NCI-H2107 treated with DMSO at 0.1 percent for 48 hours (cell line): ENCODE measurements at regions not wholly inside any gene's neighbourhood (a gene's known extent, or its start where the extent isn't known, plus 50 kb on each side); places are given as distances from the start of the nearest gene placed in this dataset.
"Not testable (repeated sequence)": the region's sequence is repeated elsewhere in the genome, so short reads cannot be mapped to it uniquely, and the experiment has no call there.

Experiments used
- DNase-seq: peaks from one replicate; lab custom pipeline; 2025; ENCODE audit not compliant: unreplicated experiment; lab: John Stamatoyannopoulos, UW

DNA sequence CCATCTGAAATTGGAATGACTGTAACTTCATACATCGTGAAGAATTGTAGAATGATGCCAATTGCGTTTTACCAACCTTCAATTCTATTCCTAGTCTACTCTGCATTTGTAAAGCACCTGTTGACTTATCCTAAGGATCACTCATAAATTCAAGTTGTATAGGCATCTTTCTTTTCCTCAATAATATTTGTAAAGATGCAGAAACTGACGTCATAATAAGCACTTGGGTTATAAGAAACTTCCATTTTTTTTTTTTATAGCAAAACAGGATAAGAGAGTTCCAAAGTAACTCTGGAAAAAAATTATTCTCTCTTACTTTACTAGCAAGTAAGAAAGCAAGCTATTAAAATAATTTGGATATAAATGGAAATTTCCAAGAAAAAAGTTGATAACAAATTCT, 1377.4 kb upstream of the ACVR2A start:
- DNase-seq: no peak

DNA sequence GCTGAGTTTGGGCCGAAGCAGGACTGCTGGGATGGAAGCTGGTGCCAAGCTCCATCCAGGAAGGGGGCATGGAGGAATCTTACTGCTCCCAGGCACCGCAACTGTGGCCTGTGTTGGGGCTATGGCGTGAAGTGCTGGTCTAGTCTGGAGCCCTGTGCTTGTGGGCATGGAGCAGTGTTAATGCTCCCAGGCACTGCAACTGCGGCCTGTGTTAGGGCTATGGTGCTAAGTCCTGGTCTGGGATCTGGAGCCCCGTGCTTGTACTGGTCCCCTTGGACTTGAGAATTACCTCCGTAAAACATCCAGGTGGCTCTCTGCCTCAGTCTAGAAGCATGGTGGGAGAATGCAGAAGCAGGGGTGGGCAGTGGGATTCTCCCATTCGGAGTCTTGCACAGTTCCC, 1379.4 kb upstream of the ACVR2A start:
- no peak for DNase-seq

DNA sequence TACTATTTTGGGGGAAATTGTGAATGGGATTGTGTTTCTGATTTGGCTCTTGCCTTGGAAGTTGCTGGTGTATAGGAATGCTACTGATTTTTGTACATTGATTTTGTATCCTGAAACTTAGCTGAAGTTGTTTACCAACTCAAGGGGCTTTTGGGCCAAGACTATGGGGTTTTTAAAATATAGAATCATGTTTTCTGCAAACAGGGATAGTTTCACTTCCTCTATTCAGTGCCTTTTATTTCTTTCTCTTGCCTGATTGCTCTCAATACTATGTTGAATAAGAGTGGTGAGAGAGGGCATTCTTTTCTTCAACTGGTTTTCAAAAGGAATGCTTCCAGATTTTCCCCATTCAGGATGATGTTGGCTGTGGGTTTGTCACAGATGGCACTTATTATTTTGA, 1383.8 kb upstream of the ACVR2A start:
- no peak for DNase-seq

DNA sequence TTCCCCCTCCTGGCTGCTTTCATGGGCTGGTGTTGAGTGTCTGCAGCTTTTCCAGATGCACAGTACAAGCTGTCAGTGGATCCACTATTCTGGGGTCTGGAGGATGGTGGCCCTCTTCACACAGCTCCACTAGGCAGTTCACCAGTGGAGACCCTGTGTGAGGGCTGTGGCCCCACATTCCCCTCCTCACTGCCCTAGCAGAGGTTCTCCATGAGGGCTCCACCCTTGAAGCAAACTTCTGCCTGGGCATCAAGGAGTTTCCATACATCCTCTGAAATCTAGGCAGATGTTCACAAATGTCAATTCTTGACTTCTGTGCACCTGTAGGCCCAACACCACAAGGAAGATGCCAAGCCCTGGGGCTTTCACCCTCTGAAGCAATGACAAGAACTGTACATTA, 1386.2 kb upstream of the ACVR2A start:
- DNase-seq: no peak

DNA sequence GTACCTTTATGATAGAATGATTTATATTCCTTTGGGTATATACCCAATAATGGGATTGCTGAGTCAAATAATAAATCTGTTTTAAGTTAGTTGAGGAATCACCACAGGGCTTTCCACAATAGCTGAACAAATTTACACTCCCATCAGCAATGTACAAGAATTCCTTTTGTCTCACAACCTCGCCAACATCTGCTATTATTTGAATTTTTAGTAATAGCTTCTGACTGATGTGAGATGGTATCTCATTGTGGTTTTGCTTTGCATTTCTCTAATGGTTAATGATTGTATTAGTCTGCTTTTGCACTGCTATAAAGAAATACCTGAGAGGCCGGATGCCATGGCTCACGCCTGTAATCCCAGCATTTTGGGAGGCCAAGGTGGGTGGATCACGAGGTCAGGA, 1387.6 kb upstream of the ACVR2A start:
- no peak for DNase-seq

DNA sequence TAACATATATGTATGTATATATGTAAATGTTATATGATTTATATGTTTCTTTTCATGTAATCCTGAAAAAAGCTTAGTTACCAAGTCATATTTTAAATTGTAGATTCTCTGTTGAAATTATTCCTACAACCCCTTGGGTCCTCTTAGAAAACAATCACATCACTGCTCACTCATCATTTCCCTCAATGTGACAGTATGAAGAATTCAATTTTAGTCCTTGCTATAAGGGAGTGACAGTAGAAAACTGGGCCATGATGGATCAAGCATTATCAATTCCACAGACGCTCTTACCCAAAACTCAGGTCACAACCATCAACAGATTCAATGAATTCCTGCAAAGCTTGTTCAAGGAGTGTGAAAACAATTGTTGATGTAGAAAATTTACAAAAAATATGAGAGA, 1389.5 kb upstream of the ACVR2A start:
- no peak for DNase-seq

DNA sequence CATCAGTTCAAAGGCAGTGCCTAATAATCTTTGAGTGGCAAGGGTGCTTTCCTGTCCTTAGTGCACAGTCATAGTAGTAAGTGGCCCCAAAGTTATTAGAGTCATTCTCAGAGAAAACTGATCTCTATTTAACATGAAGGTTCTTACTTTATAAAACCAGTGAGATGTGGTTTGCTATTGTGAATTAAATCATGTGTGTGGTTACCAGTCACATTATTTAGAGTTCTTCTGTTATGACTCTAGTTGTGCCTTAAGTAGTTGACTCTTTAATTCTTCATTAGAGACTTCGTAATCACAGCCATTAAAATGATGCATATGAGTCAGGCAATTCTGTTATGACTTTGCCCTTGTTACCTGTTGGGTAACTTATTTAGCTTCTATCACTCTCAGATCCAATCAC, 1392.9 kb upstream of the ACVR2A start:
- no peak for DNase-seq

DNA sequence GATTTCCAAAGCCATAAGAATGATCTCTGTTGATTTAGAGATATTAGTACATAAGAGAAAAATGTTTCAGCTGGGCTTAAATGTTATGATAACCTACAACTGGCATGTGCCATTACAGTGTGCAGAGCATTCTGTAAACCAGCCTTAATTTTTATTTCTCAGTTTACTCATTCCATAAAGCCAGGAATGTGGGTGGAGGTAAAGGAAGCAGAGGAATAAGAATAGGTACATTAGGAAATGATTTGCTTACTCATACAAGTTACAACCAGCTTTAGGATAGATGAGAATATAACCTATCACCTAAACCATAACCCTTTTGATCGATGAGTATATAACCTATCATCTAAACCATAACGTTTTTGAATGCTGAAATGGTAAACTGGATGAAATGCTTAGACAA, 1394.7 kb upstream of the ACVR2A start:
- no peak for DNase-seq

DNA sequence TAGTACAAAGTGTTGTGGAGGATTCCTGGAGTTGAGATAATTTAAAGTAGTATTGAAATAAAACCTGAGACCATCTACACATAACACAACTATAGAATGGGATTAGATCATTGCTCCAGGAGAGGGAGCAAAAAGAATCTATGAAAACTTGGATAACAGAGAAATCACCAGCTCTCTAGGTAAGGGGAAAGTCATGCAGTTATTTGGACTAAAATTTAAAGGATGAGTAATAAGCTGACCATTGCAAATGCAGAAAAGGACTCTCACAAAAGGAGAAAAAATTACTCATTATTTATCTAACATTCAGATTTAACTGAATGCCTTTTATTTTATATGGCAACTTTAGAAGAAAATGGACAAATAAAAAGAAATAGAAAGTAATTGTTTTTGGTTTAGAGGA, 1399.8 kb upstream of the ACVR2A start:
- no peak for DNase-seq

DNA sequence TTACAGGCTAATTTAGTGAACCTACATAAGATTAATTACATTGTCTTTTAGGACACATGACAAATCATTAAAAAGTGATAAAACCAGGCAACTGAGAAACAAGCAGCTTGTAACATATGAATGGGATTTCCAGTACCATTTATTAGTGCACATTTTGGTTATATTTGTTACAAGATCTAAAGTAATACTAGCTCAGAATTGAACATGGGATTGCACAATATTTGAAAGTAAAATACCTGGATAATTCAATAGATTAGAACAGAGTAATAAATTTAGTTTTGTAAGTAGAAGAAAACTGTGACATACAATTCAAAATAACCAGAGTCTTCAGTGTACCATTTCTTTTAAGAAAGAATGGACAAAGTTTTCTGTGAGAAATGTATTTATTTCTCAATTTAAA, 1400.7 kb upstream of the ACVR2A start:
- DNase-seq: no peak

DNA sequence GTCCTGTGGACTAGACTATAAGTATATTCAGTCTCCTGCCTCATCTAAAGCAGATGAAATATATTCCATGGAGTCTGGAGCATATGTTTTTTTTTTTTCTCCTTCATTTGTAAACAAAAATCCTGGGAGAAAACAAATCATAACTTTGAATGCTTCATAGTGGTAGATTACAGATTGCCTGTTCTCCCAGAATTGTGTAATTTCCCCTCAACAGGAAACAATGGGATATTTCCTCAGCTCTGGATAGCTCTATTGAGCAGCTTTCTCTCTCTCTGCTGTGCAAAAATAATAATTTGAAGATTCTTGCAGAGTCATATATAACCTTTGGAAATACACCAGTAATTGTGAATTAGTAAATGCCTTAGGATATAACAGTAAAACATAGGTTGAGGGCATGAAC, 1406.6 kb upstream of the ACVR2A start:
- no peak for DNase-seq

DNA sequence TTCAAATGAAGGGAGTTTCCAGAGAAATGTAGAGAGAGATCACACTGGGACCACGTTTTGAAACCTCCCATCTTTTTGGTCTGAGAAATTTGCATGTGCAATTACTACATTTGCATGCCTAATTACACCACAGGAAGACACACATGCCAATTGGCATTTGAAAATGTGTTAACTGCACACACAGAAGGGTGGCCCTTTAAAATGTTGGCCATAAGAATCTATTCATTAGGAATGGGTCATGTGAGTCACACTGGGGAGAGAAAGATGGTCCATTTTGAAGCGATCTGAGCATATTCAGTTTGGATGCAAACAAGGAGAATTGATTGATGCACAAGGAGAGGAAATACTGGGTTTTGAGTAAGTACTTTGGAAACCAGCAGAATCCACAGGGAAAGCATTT, 1407.1 kb upstream of the ACVR2A start:
- no peak for DNase-seq

DNA sequence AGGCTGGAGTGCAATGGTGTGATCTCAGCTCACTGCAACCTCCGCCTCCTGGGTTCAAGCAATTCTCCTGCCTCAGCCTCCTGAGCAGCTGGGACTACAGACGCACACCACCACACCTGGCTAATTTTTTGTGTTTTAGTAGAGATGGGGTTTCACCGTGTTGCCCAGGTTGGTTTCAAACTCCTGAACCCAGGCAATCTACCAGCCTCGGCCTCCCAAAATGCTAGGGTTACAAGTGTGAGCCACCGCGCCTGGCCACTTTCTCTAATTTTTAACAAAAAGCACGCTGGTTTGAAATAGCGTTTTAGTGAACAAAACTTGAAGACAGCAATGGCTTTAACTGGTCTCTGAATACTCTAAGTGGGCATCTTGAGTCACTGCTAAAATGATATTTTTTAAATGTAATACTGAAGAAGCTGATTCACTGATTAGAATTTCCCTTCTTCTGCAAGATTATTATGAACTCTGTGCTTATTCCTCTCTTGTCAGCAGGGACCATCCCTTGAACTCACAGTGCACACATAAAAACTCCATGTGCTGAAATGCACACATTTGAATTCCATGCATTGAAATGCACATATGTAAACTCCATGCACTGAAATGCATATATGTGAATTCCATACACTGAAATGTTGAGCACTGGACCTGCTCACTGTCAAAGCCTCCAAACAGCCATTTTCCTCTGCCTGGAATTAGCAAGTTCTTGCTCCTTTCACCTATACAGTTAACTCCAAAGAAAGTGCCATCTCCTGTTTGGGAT, 1411.5 kb upstream of the ACVR2A start:
- no peak for DNase-seq

DNA sequence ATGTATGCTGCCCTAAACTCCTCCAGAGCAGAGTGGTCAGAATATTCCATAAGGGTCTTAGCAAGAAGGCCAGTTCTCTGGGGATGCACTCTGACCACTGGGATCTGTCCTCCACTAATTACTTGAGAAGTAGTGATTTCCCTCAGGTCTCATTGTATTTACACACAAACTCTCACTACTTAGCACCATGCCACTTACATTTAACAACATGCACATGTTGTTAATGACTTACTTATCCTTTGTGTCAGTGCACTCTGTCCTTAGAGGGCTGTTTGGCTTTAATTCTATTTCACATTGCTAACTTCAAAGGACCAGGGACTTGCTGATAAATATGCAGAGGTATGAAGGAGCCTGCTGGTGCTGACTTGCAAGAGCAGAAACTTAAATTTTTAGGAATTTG, 1415.5 kb upstream of the ACVR2A start:
- no peak for DNase-seq

DNA sequence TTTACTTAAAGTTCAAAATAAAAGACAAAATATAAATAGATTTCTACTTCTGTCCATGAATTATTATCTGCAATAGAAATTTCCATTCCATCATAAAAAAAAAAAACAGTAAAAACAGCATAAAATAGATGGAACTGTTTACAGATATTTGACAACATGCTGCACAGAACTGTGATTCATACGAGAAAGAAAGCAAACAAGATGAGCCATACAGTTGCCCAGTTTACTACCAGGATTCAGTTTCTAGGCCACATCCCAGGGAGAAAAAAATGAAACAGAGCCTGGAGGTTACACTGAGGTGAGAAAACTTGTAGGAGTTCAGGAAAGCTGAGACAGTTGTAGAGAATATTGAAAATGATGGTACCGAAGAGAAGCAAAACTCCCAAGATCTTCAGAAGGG, 1426.9 kb upstream of the ACVR2A start:
- no peak for DNase-seq

DNA sequence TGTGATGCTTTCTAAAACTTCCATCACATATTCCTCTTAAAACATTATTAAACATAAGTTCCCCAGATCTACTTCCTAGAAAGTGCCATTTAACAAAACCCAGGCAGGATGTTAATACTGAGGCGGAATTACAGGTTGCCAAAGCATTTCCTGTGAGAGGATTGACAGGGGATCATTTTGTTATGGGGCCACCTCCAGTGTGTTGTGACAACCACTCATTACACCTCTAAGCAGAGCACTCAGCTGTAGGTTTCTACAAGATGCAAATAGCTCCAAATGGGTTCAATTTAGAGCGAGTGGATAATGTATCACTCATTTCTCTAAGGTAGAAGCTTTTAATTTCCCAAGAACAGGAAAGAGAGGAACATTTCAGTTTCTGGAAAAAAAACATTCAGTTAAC, 1429.5 kb upstream of the ACVR2A start:
- DNase-seq: peak; percentile 13

DNA sequence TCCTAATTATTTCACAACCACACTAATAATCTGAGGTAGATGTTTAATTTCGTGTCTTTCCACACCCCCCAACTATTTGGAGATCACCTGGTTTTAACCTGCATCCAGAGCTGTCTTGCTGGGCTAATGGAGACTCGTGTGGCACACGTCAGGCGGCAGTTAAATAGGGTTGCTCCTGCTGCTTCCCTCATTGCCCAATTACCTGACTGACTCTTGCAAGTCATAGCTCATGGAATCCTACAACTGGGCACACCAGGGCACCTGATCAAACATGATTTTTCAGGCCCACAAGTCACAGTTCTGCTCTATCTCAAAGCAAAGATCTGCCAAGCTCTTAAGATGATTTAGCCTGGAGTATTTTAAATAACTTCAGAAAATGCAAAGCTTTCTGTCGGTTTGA, 1430.4 kb upstream of the ACVR2A start:
- DNase-seq: no peak

DNA sequence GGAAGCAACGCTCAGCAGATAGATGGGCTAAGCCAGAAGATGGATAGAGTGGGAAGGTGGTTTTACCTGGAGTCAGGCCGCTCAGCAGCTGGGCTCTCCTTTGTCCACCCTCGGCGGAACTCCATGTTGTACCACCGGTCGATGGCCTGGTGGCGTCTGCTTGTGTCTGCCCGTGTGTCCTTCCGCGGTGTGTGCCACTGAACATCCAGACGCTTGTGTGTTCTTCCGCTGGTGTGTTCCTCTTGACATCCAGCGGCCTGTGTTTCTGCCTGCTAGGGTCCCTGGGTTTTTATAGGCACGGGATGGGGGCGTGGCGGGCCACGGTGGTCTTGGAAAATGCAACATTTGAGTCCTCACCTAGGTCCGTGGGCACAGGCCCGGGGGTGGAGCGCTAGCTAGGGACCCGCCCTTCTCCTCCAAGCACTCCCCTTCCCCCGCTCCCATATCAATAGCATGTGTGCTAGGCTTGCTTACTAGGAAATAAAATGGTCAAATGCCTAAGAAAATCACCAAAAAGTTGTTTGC, 1431.7 kb upstream of the ACVR2A start:
- no peak for DNase-seq

DNA sequence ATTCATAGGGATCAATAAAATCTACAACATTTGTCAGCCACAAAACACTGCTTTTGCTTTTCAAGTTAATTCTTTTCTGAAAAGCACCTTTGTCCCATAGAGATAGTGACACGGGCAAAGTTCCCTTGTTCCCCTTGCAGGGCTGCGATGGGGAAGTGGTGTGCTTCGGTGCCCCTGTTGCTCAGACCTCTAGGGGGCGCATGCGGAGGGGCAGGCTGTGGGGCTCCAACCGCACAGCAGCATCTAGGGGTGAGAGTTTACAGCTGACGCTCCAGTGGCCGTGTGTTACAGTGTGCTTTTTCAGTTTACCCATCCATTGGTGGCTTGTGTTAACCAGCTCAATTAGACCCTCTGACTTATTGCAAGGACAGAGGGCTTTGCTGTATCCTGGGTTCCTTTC, 1432.2 kb upstream of the ACVR2A start:
- DNase-seq: no peak

DNA sequence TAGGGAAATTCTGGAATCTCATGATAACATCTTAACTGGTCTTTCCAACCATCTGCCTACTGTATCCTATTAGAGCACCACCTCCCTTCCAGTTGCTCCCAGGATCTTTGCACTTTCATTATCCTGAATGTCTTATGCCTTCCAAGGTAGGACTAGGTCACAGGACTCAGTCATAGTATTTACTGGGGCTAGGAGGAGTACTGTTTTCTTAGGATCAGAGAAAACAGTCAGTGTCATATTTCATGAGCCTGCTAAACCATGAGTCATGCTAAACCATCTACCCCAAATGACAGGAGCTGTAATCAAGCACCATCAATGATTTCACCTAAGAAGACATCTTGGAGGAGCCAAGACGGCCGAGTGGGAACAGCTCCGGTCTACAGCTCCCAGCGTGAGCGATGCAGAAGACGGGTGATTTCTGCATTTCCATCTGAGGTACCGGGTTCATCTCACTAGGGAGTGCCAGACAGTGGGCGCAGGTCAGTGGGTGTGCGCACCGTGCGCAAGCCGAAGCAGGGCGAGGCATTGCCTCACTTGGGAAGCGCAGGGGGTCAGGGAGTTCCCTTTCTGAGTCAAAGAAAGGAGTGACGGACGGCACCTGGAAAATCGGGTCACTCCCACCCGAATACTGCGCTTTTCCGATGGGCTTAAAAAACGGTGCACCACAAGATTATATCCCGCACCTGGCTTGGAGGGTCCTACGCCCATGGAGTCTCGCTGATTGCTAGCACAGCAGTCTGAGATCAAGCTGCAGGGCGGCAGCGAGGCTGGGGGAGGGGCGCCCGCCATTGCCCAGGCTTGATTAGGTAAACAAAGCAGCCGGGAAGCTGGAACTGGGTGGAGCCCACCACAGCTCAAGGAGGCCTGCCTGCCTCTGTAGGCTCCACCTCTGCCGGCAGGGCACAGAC, 1439.2 kb upstream of the ACVR2A start:
- DNase-seq: not testable (repeated sequence)

DNA sequence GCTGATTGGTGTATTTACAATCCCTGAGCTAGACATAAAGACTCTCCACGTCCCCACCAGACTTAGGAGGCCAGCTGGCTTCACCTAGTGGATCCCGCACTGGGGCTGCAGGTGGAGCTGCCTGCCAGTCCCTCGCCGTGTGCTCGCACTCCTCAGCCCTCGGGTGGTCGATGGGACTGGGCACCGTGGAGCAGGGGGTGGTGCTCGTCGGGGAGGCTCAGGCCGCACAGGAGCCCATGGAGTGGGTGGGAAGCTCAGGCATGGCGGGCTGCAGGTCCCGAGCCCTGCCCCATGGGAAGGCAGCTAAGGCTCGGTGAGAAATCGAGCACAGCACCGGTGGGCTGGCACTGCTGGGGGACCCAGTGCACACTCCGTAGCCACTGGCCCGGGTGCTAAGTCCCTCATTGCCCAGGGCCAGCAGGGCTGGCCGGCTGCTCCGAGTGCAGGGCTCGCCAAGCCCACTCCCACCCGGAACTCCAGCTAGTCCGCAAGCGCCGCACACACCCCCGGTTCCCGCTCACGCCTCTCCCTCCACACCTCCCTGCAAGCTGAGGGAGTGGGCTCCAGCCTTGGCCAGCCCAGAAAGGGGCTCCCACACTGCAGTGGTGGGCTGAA, 1441.2 kb upstream of the ACVR2A start:
- DNase-seq: not testable (repeated sequence)

DNA sequence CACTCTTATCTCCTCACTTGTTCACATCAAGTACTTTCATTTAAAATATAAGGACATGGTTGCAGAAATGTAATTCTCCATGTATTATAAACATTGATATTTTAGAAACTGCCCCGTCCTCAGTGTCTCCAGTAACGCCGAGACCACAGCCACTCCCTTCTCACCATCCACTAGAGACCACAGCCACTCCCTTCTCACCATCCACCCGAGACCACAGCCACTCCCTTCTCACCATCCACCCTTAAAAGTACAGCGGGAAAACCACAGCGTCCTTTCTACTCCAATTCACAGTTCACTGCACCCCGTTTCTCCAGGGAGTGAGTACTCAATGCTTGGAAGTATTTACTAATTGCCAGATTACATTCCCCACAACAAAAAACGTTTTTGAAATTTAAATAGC, 1452.2 kb upstream of the ACVR2A start:
- DNase-seq: peak; percentile 7
